ENCODE measurements at regions not wholly inside any gene's neighbourhood (a gene's known extent, or its start where the extent isn't known, plus 50 kb on each side); places are given as distances from the start of the nearest gene placed in this dataset.
"Not testable (repeated sequence)": the region's sequence is repeated elsewhere in the genome, so short reads cannot be mapped to it uniquely, and the experiment has no call there.

GRCh38 chr20:53825282-53825681 lies 231.6 kb upstream of the ZNF217 start:
- TF ChIP-seq CTCF (IDR thresholded peaks at IDR 0.05; ENCODE audit: extremely low read depth, insufficient read depth, missing control alignments), result no peak
- in situ Hi-C loops (cut with MboI; ENCODE audit: low pct_unique_long_range_greater_than_20kb, low sequenced_read_pairs, unreplicated experiment), result no loop called here
- DNase-seq (ENCODE audit: low spot score), result no peak

- TF ChIP-seq CTCF (IDR thresholded peaks at IDR 0.05; ENCODE audit: extremely low read depth, insufficient read depth, missing control alignments), result no peak
- in situ Hi-C loops (cut with MboI; ENCODE audit: low pct_unique_long_range_greater_than_20kb, low sequenced_read_pairs, unreplicated experiment), result loop anchor here (25.0 kb wide), 1 partner anchor 412 kb away; no protein-coding TSS in a partner anchor
- DNase-seq (ENCODE audit: low spot score), result no peak
Measured at GRCh38 chr20:53824779-53825178, 231.1 kb upstream of the ZNF217 start.

GRCh38 chr20:53823121-53823764 lies 229.6 kb upstream of the ZNF217 start:
- in situ Hi-C loops (cut with MboI; ENCODE audit: low pct_unique_long_range_greater_than_20kb, low sequenced_read_pairs, unreplicated experiment), result loop anchor here (25.0 kb wide), 1 partner anchor 411 kb away; no protein-coding TSS in a partner anchor
- no peak for TF ChIP-seq CTCF (IDR thresholded peaks at IDR 0.05; ENCODE audit: extremely low read depth, insufficient read depth, missing control alignments)
- DNase-seq (ENCODE audit: low spot score), result no peak

- no peak for TF ChIP-seq CTCF (IDR thresholded peaks at IDR 0.05; ENCODE audit: extremely low read depth, insufficient read depth, missing control alignments)
- in situ Hi-C loops (cut with MboI; ENCODE audit: low pct_unique_long_range_greater_than_20kb, low sequenced_read_pairs, unreplicated experiment), result loop anchor here (25.0 kb wide), 1 partner anchor 410 kb away; no protein-coding TSS in a partner anchor
- no peak for DNase-seq (ENCODE audit: low spot score)
Measured at GRCh38 chr20:53822534-53822933, 228.9 kb upstream of the ZNF217 start.

- no peak for TF ChIP-seq CTCF (IDR thresholded peaks at IDR 0.05; ENCODE audit: extremely low read depth, insufficient read depth, missing control alignments)
- in situ Hi-C loops (cut with MboI; ENCODE audit: low pct_unique_long_range_greater_than_20kb, low sequenced_read_pairs, unreplicated experiment), result loop anchor here (25.0 kb wide), 1 partner anchor 408 kb away; no protein-coding TSS in a partner anchor
- DNase-seq (ENCODE audit: low spot score), result no peak
Measured at GRCh38 chr20:53819973-53820451, 226.4 kb upstream of the ZNF217 start.

GRCh38 chr20:53818457-53819177 lies 225.0 kb upstream of the ZNF217 start:
- DNase-seq (ENCODE audit: low spot score), result no peak
- TF ChIP-seq CTCF (IDR thresholded peaks at IDR 0.05; ENCODE audit: extremely low read depth, insufficient read depth, missing control alignments), result no peak
- in situ Hi-C loops (cut with MboI; ENCODE audit: low pct_unique_long_range_greater_than_20kb, low sequenced_read_pairs, unreplicated experiment), result loop anchor here (25.0 kb wide), 1 partner anchor 406 kb away; no protein-coding TSS in a partner anchor

GRCh38 chr20:53817513-53817912 lies 223.9 kb upstream of the ZNF217 start:
- in situ Hi-C loops (cut with MboI; ENCODE audit: low pct_unique_long_range_greater_than_20kb, low sequenced_read_pairs, unreplicated experiment), result loop anchor here (25.0 kb wide), 1 partner anchor 405 kb away; no protein-coding TSS in a partner anchor
- DNase-seq (ENCODE audit: low spot score), result not testable (repeated sequence)
